Posterior vena cava (tissue), 2 donors: ENCODE measurements at regions not wholly inside any gene's neighbourhood (a gene's known extent, or its start where the extent isn't known, plus 50 kb on each side); places are given as distances from the start of the nearest gene placed in this dataset.
A peak's percentile ranks its signal among the peaks of the same experiment; 100 is the strongest.

Source experiments
- DNase-seq: peaks from one replicate; pipeline ENCODE4 v3.0.0-alpha.2; 2020; ENCODE audit warnings: low spot score
- intact Hi-C, 2 donors: fragments of 100-400 bp; cut with DNase I; formaldehyde crosslinking; loops; one replicate each; pipeline versions ENCODE4 v1.14.1 to v1.14.2; 2022 to 2023
- donor health status: DM: yes; HTN: yes; CAD: no.
- donor health status: DM: yes; HTN: yes; CAD: no.

GRCh38 chr10:21279217-21279575 lies 246.3 kb downstream of the SKIDA1 start:
- DNase-seq = no peak
- intact Hi-C loops = loop anchor here (10.0 kb wide), 2 partner anchors 216 to 456 kb away; no protein-coding TSS in a partner anchor

GRCh38 chr10:21278491-21279216 lies 246.8 kb downstream of the SKIDA1 start:
- DNase-seq = peak; percentile 97
- intact Hi-C loops = loop anchor here (10.0 kb wide), 2 partner anchors 216 to 456 kb away; no protein-coding TSS in a partner anchor

DNA sequence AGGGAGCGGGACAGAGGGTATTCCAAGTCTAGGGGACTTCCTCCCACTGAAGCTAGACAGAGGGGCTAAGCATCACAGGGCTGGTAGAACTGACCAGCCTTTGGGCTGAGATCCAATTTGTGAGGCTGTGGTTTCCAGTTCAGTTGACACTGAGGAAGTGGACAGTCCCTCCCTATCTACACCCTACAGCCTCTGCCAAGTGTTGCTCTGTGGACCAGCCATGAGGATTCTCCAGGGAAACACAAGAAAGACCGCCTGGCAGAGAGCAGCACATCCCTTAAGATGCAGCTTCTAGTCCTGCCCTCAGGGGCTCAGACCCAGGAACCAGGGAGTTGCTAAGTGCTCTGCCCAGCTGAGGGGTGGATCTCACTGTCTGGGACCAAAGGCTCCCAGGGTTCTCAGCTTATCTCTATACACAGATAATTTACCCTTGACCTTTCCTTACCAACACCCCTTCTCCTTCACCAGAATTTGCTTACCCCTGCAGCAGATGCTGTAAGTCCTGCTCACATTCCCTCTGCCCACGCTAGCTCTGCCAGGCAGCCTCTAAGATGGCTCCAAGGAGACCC lies 252.0 kb downstream of the SKIDA1 start:
- intact Hi-C loops = loop anchor here (10.0 kb wide), 2 partner anchors 221 to 461 kb away; no protein-coding TSS in a partner anchor
- no peak for DNase-seq

GRCh38 chr10:21272643-21273399 lies 252.7 kb downstream of the SKIDA1 start:
- intact Hi-C loops = loop anchor here (10.0 kb wide), 2 partner anchors 222 to 462 kb away; no protein-coding TSS in a partner anchor
- no peak for DNase-seq

DNA sequence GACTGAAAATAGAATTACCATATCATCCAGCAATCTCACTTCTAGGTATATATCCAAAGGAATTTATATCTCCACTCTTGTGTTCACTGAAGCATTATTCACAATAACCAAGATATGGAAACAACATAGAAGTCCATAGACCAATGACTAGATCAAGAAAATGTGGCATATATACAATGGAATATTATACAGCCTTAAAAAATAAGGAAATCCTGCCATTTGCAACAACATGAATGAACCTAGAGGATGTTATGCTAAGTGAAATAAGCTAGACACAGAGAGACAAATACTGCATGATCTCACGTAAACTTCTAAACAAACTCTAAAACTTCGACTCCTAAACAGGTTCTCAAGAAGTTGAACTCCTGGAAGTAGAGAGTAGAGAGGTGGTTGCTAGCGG lies 254.5 kb downstream of the SKIDA1 start:
- intact Hi-C loops = loop anchor here (10.0 kb wide), 2 partner anchors 224 to 464 kb away; no protein-coding TSS in a partner anchor

DNA sequence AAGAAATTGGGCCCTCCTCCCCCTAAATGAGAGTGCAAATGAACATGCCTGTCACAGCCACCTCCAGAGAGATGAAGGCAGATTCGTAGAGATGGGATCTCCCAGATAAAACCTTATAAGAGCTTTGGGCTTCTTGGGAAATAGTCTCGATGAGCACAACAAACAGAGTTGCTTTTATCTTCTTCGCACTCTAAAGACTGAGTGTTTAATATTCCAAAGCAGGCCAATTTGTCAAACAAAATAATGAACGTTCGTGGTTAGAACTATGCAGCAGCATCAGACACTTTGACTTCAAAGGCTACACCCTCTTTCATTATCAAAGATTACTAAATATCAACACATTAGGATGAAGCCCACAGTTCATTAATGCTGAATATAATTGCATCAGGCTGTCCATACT lies 256.2 kb downstream of the SKIDA1 start:
- intact Hi-C loops = loop anchor here in 1 of 2 donors (10.0 kb wide), 1 partner anchor 194 kb away; no protein-coding TSS in a partner anchor
- no peak for DNase-seq

More for the DNA sequence above, 254.5 kb downstream of the SKIDA1 start:
- DNase-seq = no peak

DNA sequence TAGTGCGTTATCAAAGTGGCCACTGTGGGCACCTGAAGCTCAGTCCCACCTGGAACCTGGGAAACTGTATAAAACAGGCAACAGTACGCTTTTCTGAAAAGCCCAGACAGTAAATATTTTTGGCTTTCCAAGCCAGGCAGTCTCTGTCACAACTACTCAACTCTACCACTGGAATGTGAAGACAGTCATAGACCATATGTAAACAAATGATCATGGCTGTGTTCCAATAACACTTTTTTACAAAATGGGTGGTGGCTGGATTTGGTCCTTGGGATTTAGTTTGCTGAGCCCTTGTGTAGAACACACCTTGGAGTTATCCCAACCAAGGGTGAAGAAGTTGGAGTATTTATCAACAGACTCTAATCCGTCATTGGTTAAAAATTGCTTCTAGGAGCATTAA lies 259.9 kb downstream of the SKIDA1 start:
- no peak for DNase-seq
- intact Hi-C loops = loop anchor here in 1 of 2 donors (10.0 kb wide), 1 partner anchor 191 kb away; no protein-coding TSS in a partner anchor

DNA sequence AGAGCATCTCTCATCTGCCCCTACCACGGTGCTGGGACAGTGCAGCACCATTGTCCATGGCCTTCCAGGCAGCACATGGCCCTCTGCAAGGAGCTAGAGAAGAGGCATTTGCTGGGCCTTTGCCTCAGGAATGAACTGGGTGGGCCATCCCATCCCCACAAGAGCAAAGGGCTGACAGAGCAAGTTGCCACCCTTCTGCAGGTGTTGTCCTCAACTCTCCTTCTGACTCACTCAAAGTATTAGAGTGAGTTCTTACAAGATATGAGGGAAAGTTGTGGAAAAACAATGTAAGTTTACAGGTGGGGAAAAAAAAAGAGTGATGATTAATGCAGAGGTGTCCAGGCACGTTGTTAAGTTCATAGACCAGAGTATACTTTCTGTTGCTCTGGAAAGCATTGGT lies 261.2 kb downstream of the SKIDA1 start:
- DNase-seq = no peak
- intact Hi-C loops = loop anchor here in 1 of 2 donors (10.0 kb wide), 1 partner anchor 189 kb away; no protein-coding TSS in a partner anchor

- DNase-seq = no peak
- intact Hi-C loops = loop anchor here in 1 of 2 donors (10.0 kb wide), 1 partner anchor 189 kb away; no protein-coding TSS in a partner anchor
Measured at GRCh38 chr10:21263839-21264238, 261.6 kb downstream of the SKIDA1 start.

DNA sequence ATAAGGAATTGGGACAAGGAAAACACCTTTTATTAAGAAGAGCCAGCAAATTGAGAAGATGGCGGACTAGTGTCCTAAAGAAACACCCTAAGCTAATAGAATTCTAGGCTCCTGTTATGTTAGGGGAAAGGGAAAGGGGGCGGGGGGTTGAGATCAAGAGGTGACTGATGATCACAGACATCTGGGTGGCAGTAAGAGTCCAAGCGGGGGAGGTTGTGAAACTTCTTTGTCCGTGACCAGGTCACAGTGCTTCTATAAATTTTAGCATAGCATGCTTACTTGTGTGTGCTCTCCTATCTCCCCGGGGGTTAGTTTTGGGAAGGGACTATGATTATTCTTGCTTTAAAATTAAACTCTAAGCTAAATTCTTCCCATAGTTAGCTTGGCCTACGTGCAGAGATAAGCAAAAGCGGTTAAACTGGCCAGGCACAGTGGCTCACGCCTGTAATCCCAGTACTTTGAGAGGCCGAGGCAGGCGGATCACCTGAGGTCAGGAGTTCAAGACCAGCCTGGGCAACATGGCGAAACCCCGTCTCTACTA lies 262.1 kb downstream of the SKIDA1 start:
- DNase-seq = no peak
- intact Hi-C loops = loop anchor here in 1 of 2 donors (10.0 kb wide), 1 partner anchor 189 kb away; no protein-coding TSS in a partner anchor

GRCh38 chr10:21261842-21262294 lies 263.6 kb downstream of the SKIDA1 start:
- intact Hi-C loops = loop anchor here in 1 of 2 donors (10.0 kb wide), 1 partner anchor 187 kb away; no protein-coding TSS in a partner anchor
- DNase-seq = no peak

DNA sequence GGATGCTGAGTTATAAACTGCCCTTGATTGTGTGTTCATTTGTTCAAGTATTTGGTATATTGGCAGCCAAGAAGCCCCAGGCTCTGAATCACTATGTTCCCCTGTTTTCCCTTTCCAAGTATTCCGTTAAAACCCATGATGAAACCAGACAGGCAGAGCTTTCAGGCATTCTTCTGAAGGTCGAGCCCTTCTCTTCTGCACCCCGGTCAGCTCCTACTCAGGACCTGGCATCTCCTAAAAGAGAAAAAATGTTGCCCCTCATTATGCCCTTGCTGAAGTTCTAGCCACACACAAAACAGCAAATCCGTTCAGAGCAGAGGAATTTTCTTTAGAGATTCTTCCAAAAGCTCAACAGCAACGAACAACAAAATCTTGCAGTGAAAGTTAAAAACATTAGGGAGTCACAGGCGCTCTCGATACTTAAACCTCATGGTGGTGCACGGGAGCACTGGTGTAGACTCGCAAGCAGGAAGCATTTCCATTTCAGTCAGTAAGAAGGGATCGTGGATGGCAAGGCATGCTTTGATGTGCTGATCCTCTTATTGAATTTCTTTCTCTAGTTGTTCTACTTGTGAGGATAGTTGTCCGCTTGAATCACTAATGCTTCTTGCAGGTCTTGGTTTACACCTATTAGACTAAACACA lies 264.9 kb downstream of the SKIDA1 start:
- intact Hi-C loops = loop anchor here in 1 of 2 donors (10.0 kb wide), 1 partner anchor 186 kb away; no protein-coding TSS in a partner anchor
- DNase-seq = no peak

DNA sequence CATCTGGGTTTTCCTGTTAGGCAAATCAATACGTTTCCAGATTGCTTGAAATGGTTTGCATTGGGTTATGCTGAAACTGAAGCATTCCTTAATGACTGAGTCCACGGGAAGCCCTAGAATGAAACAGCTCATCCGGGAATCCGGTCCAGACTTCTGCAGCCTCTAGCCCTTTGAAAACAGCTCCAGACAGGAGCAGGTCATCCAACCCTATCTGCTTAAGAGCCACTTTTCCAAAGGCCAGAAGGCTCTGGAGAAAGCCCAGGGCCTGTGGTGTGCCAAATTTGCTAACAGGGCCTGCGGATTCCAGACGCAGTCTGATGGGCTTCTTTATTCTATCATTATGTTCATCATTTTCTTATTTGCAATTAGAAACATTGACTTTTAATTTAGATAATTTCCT lies 265.4 kb downstream of the SKIDA1 start:
- intact Hi-C loops = loop anchor here in 1 of 2 donors (10.0 kb wide), 1 partner anchor 185 kb away; no protein-coding TSS in a partner anchor
- peak; percentile 83 for DNase-seq

DNA sequence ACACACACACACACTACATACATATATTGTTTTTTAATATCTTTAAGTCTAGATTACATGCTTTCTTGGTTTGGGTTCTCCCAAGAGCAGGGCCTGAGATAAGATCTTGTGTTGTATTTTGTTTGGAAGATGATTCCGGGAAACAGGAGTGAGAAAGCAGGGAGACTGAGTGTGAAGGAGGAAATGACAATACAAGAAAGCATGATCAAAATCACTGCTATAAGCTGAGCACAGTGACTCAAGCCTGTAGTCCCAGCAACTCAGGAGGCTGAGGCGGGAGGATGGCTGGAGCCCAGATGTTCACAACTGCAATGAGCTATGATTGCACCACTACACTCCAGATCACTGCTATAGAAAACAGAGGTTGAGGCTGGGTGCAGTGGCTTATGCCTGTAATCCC lies 267.6 kb downstream of the SKIDA1 start:
- DNase-seq = no peak
- intact Hi-C loops = no loop called here

GRCh38 chr10:21257191-21257590 lies 268.3 kb downstream of the SKIDA1 start:
- no peak for DNase-seq
- intact Hi-C loops = no loop called here

DNA sequence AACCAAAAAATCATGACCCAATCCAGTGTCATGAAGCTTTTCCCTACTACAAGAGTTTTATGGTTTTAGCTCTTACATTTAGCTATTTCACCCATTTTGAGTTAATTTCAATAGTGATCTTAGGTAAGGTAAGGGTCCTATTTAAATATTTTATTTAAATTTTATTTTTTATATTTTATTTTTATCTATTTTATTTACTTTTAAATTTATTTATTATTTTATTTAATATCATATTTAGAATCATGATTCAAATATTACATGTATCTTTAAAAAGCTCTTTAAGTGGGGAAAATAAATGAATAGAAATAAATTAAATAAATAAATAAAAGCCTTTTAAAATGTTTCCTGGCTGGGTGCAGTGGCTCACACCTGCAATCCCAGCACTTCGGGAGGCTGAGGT lies 276.0 kb downstream of the SKIDA1 start:
- intact Hi-C loops = no loop called here
- no peak for DNase-seq

- no peak for DNase-seq
- intact Hi-C loops = no loop called here
Measured at GRCh38 chr10:21247592-21247991, 277.9 kb downstream of the SKIDA1 start.

DNA sequence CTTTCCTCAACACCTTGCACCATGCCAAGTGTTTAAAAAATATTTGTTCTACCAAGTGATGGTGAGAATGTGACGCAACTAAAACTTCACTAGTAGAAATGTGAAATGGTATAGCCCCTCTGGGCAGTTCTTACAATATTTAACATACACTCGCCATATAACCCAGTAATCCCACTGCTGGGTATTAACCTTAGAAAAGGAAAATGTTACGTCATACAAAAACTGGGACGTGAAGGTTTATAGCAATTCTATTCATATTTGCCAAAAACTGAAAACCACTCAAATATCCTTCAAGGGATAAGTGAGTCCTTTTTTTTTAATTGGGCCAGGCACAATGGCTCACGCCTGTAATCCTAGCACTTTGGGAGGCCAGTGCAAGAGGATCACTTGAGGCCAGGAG lies 279.3 kb downstream of the SKIDA1 start:
- intact Hi-C loops = no loop called here
- no peak for DNase-seq
